ENCODE measurements at regions not wholly inside any gene's neighbourhood (a gene's known extent, or its start where the extent isn't known, plus 50 kb on each side); places are given as distances from the start of the nearest gene placed in this dataset.

- TF ChIP-seq EZH2 (IDR thresholded peaks at IDR 0.05; ENCODE audit: insufficient read depth, poor library complexity, severe bottlenecking) (no peak), EZH2phosphoT487 (IDR thresholded peaks at IDR 0.05; ENCODE audit: insufficient read depth, low read depth) (no peak)
Measured at GRCh38 chr2:58893656-58894351, 652.7 kb upstream of the FANCL start.

Measured in GM23248 (cell line).